Right cardiac atrium (tissue), 5 donors: ENCODE measurements at regions not wholly inside any gene's neighbourhood (a gene's known extent, or its start where the extent isn't known, plus 50 kb on each side); places are given as distances from the start of the nearest gene placed in this dataset.
A peak's percentile ranks its signal among the peaks of the same experiment; 100 is the strongest.

Source experiments
- ATAC-seq, 2 donors: fragments of 200-7000 bp; cut with Tn5 transposase; one replicate each; pipeline versions ENCODE4 v1.8.0 to v1.9.1; 2020; ENCODE audit warnings: moderate library complexity in 2 of 2, mild to moderate bottlenecking in 1 of 2
- DNase-seq, 3 donors: peaks; one replicate each; pipeline ENCODE4 v3.0.0-alpha.2; 2020
- H3K27ac ChIP-seq: one replicate; pipeline ENCODE4 v1.5.1; 2013; ENCODE audit warnings: mild to moderate bottlenecking, low read length, control low read depth, moderate library complexity
- H3K27me3 ChIP-seq: one replicate; pipeline ENCODE4 v1.6.1; 2013; ENCODE audit not compliant: control insufficient read depth, insufficient read depth
- H3K4me1 ChIP-seq: one replicate; pipeline ENCODE4 v1.6.1; 2013; ENCODE audit warnings: low read length; ENCODE audit not compliant: control insufficient read depth, insufficient read depth
- H3K4me3 ChIP-seq: one replicate; pipeline ENCODE4 v1.5.1; 2013; ENCODE audit warnings: low read length, control low read depth
- H3K9me3 ChIP-seq: one replicate; pipeline ENCODE4 v1.6.1; 2013; ENCODE audit warnings: low read length; ENCODE audit not compliant: control insufficient read depth
- WGBS: extraction: QIAGEN DNeasy Blood & Tissue Kit; methylation state at CpG from one replicate; pipeline ENCODE4 v1.1.7; 2013; 5-methylcytosine and 5-hydroxymethylcytosine counted together
- intact Hi-C, 4 donors: fragments of 100-400 bp; cut with DNase I; formaldehyde crosslinking; loops; one replicate each; pipeline versions ENCODE4 v1.11.0 to v1.14.0; 2022 to 2023
- donor health status: healthy with polysubstance abuse.
- donor health status: DM: no; HTN: yes; CAD: no.
- donor health status: DM: no; HTN: no; CAD: no.
- donor health status: DM: no; HTN: yes; CAD: no; lungs with severe emphysema.
- donor health status: DM: yes; HTN: yes; CAD: no.

DNA sequence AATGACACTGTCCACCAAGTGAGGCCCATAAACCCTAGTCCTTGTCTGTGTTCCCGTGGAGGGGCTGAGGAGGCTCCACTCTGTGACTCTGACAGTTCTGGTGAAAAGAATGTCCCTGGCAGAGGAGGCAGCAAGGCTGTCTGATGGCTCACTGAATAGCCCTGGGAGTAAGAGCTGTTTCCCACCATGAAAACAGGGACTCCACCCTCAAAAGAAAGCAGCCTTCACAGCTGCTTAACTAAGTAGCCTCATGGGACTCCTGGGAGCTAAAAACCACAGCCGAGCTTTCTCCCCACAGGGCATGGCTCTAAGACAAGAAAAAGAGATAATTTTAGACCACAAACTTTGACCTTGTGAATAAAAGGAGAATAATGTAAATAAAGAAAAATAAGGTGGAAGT, 135.1 kb upstream of the FRY start:
- intact Hi-C loops, result loop anchor here in 1 of 4 donors (5.0 kb wide), 1 partner anchor 49 kb away; no protein-coding TSS in a partner anchor
- Histone ChIP-seq H3K9me3 (no peaks in the 10 kb centered on the region), H3K27ac (peak overlapping the region; percentile 97), H3K27me3 (no peaks in the 10 kb centered on the region), H3K4me1 (peaks cover 7% of the 10 kb centered on the region), H3K4me3 (no peak overlapping the region)
- DNase-seq (peak in 2 of 3 donors; percentile 18 to 62), ATAC-seq (peak; percentile 86 to 91)
- WGBS, result 14% methylated on average over 2 of the region's 2 CpGs

DNA sequence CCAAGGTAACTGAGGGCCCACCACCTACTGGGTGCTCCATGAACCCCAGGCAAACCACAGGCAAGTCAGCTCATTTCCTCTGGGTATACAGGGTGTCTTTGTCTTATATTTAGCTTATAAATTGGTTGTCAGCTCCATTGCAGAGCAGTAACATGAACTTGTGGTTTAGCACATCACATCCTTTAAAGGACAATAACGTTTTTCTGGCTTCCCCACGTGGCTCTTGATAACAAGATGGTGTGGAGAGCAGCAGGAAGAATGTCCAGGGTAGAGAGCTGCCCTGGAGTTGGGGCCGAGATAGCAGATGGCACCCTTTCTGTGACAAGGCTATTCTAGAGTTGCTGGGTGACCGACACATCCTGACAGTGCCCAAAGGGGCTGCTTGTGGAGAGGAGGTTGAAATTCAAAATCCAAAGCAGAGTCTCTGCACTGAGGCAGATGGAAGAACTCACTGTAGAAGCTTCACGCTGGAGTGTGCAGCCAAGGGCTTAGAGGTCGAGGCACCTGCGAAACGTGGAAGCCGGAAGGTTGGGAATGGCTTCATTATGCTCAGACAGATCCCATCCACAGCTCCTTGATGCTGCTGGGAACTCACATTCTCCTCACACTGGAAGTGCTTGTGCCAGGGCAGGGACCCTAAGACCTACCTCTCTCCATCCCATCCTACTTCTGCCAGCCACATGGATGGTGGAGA, 133.0 kb upstream of the FRY start:
- ATAC-seq (peak in 1 of 2 donors; percentile 23), DNase-seq (no peak)
- no peaks in the 10 kb centered on the region for H3K27me3 ChIP-seq
- peak overlapping the region; percentile 1 for H3K27ac ChIP-seq
- no peaks in the 10 kb centered on the region for H3K9me3 ChIP-seq
- intact Hi-C loops, result loop anchor here in 1 of 4 donors (5.0 kb wide), 1 partner anchor 51 kb away; no protein-coding TSS in a partner anchor
- peaks cover 6% of the 10 kb centered on the region for H3K4me1 ChIP-seq
- 58% methylated on average over 9 of the region's 9 CpGs for WGBS
- no peak overlapping the region for H3K4me3 ChIP-seq

DNA sequence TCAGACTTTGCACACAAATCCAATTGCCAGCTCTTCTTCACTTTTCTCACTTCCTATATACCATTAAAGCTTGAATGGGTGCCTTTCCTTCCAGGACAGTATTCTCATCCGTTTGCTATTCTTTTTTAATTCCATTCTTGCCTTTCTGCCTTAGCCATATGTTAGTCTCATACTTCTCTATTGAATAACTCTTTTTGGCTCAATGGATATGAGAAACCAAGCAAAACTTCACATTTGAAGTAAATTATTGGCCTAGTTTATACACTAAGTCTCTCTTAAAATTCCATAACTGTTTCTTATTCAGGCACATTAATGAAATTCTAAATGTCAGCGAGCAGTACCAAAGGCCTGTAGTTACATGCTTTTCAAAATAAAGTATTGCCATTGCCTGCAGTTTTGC, 129.6 kb upstream of the FRY start:
- Histone ChIP-seq H3K9me3 (no peaks in the 10 kb centered on the region), H3K4me3 (no peak overlapping the region), H3K27me3 (no peaks in the 10 kb centered on the region), H3K27ac (no peak overlapping the region), H3K4me1 (peaks cover 6% of the 10 kb centered on the region)
- intact Hi-C loops, result loop anchor here in 1 of 4 donors (5.0 kb wide), 1 partner anchor 405 kb away; no protein-coding TSS in a partner anchor
- ATAC-seq, result no peak
- WGBS, result 92% methylated on average over 2 of the region's 2 CpGs
- no peak for DNase-seq

DNA sequence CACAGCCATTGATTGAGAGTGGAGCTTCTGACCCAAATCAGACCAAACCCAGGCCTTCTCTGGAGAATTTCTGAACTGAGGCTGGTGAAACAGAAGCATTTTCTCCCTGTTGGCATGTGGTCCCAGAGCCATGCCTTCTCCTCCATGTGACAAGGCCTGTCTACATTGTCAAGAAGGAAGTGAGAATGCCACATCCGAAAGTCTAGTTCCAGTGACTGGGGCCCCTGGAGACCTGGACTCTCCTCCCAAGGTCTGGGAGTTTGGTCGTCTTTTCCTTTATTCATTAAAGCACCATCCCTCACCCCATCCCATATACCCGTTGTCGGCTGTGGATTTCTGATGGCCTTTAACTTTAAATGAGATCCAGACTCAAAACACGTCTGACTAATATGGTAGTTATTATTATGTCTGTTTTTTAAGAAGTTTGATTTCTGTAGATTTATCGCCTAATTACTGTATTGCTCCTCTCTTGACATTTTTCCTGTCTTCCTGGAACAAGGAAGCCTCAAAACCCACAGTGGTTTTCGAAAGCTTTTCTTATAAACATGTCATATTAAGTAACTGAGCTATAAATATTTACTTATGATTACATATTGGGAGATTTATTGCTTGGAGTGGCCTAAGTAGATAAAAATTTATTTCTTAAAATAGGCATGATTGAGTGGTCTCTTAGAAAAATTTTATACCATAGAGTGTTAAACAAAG, 128.3 kb upstream of the FRY start:
- WGBS, result 81% methylated on average over 7 of the region's 7 CpGs
- no peak overlapping the region for H3K27ac ChIP-seq
- peaks cover 6% of the 10 kb centered on the region for H3K4me1 ChIP-seq
- intact Hi-C loops, result loop anchor here in 1 of 4 donors (5.0 kb wide), 1 partner anchor 404 kb away; no protein-coding TSS in a partner anchor
- no peaks in the 10 kb centered on the region for H3K9me3 ChIP-seq
- DNase-seq, result no peak
- no peaks in the 10 kb centered on the region for H3K27me3 ChIP-seq
- H3K4me3 ChIP-seq, result no peak overlapping the region
- ATAC-seq, result no peak

DNA sequence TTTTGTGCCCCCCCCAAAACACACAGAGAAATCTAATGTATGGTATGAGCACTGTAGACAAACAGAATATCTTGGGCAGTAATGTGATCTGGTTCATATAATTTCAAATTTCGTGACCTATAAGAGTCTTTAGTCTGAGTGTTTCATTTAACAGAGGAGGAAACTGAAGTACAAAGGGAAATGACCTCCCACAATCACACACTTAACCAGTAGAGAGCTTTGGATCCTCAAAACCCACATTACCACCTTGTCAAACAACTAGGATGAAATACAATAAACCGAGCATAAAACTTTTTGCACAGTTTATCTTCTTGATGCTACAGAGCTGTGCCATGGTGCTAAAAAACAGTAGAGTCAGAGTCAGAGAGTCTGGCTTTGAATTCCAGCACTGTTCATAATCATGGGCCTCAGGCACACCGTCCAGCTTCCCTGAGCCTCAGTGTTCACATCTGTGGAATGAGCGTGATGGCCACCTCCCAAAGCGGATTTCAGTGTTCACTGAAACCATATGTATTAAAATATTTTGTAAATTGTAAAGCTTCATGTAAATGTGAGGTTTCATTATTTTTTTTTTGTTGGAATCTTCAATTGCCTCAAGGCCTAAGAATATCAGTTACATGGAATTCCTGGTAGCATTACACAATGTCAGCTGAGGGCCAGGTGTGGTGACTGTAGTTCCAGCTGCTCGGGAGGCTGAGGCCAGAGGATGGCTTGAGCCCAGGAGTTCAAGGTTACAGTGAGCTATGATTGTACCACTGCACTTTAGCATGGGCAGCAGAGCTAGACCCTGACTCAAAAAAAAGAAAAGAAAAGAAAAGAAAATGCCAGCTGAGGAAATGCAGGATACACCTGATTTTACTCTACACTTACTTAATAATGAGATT, 126.4 kb upstream of the FRY start:
- Histone ChIP-seq H3K27ac (no peak overlapping the region), H3K4me1 (peaks cover 3% of the 10 kb centered on the region), H3K9me3 (no peaks in the 10 kb centered on the region), H3K4me3 (no peak overlapping the region), H3K27me3 (no peaks in the 10 kb centered on the region)
- ATAC-seq (no peak), DNase-seq (no peak)
- WGBS, result 81% methylated on average over 6 of the region's 6 CpGs
- intact Hi-C loops, result loop anchor here in 2 of 4 donors (5.0 kb wide), 2 partner anchors 402 to 407 kb away; no protein-coding TSS in a partner anchor

DNA sequence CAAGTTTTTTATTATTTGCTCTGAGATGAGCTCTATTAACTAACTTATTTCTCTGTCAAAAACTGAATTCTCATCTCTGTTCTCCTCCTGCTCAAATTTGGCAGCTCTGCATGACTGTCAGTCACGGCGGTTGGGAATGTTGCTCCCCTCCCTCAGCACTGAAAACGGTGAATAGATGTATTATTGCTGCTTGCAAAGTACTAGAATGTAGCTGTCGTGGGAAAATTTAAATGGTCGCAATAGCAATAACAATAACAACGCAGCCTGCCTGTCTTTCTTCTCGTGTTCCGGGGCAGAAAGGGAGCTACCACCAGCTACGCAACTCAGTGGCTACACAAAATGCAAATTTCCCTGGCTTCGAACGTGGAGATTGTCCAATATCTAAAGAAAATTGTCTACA, 125.6 kb upstream of the FRY start:
- no peak for ATAC-seq
- intact Hi-C loops, result loop anchor here in 1 of 4 donors (5.0 kb wide), 1 partner anchor 406 kb away; no protein-coding TSS in a partner anchor
- H3K4me3 ChIP-seq, result no peak overlapping the region
- no peak overlapping the region for H3K27ac ChIP-seq
- H3K9me3 ChIP-seq, result no peaks in the 10 kb centered on the region
- H3K27me3 ChIP-seq, result no peaks in the 10 kb centered on the region
- DNase-seq, result no peak
- WGBS, result 61% methylated on average over 11 of the region's 11 CpGs
- peaks cover 3% of the 10 kb centered on the region for H3K4me1 ChIP-seq

DNA sequence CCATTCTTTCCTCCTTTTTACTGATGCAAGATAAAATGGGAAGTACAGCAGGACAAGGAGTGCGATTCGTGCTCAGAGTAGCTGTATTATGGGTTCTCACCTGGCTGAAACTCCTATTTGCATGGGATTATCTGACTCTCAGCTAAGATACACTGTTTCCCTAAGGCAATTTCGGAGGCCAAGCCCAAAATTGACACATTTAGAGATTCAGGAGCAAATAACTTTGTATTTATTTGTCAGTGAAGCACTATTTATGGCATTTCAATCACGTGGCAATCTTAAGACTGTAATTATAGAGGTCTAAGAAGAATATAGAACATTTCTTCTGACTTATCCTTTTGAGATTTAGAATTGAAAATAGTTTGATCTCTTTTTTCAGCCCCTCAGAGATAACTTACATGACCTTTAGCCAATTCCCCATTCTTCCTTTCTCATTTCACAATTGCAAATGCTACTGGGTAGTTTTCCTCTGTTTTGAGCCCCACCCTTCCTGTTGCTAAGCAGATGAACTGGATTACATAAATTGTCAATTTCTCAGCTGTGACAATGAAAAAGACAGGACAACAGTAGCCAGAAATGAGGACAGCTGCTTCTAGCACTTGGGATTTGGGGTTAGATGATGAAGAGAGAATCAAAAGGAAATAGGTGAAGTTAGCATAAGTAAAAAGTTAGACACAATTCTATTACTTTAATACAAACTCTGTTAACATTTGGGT, 122.7 kb upstream of the FRY start:
- no peak for DNase-seq
- Histone ChIP-seq H3K27me3 (no peaks in the 10 kb centered on the region), H3K4me3 (no peak overlapping the region), H3K4me1 (peaks cover 3% of the 10 kb centered on the region), H3K9me3 (no peaks in the 10 kb centered on the region), H3K27ac (no peak overlapping the region)
- ATAC-seq, result peak; percentile 33 to 42
- intact Hi-C loops, result loop anchor here in 1 of 4 donors (5.0 kb wide), 1 partner anchor 403 kb away; no protein-coding TSS in a partner anchor
- 59% methylated on average over 4 of the region's 4 CpGs for WGBS

DNA sequence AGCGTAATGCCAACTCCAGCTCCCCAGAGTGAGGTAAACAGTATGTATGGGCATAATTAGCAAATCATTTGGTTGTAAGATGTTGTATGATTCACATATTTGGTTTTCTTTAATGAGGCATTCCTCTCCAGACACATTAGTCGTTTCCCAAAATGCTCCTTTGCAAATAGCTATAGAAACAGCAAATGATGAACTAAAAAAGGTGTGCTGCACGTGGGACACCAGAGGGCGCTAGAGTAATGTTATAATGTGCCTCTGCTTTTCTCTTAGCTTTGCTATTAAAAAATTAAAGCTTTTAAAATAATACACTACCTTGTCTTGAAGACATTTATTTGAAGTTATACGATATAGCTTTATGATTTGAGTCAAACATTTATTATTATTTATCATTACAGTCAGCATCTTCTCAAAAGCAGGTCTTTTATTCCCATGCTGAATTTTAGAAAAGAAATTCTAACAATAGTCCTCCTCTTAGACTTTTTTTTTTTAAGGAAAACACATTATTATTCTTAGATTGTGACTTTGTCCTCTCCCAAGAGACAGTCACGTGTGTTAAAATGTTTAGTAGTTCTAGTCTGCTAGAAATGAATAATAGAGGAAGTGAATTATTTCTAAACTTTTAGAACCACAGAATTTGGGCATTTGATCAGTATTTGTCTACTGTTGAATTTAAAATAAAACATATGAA, 121.6 kb upstream of the FRY start:
- intact Hi-C loops, result loop anchor here (5.0 to 10.0 kb wide), 2 partner anchors 402 to 405 kb away; partner anchors contain the start of genes BRCA2 (in 1 of the 4) and ZAR1L (in 1 of the 4)
- ATAC-seq (peak; percentile 27 to 64), DNase-seq (peak in 1 of 3 donors; percentile 25)
- H3K27me3 ChIP-seq, result no peaks in the 10 kb centered on the region
- no peak overlapping the region for H3K27ac ChIP-seq
- peaks cover 2% of the 10 kb centered on the region for H3K4me1 ChIP-seq
- H3K4me3 ChIP-seq, result no peak overlapping the region
- no peaks in the 10 kb centered on the region for H3K9me3 ChIP-seq
- 16% methylated on average over 6 of the region's 6 CpGs for WGBS

DNA sequence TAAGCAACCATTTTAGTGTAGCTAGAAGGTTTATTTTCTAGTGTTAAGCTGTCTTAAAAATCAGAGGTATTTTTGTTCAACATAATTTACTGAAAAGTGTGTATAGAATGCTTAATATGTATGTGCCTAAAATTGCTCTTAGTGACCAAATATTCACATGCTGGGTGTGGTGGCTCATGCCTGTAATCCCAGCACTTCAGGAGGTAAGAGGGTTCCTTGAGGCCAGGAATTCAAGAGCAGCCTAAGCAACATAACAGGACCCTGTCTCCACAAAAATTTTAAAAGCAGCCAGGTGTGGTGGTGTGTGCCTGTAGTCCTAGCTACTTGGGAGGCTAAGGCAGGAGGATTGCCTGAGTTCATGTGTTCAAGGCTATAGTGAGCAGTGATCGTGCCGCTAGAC, 120.9 kb upstream of the FRY start:
- no peak for ATAC-seq
- intact Hi-C loops, result loop anchor here in 3 of 4 donors (5.0 to 10.0 kb wide), 2 partner anchors 402 to 404 kb away; partner anchors contain the start of genes BRCA2 (in 1 of the 3) and ZAR1L (in 1 of the 3)
- no peaks in the 10 kb centered on the region for H3K9me3 ChIP-seq
- no peaks in the 10 kb centered on the region for H3K27me3 ChIP-seq
- 92% methylated on average over 2 of the region's 2 CpGs for WGBS
- H3K27ac ChIP-seq, result no peak overlapping the region
- no peak for DNase-seq
- H3K4me3 ChIP-seq, result no peak overlapping the region
- peaks cover 2% of the 10 kb centered on the region for H3K4me1 ChIP-seq
